ENCODE measurements at regions not wholly inside any gene's neighbourhood (a gene's known extent, or its start where the extent isn't known, plus 50 kb on each side); places are given as distances from the start of the nearest gene placed in this dataset.

GRCh38 chr9:119768266-119768665 lies 399.0 kb upstream of the BRINP1 start (continued):
- no peak for TF ChIP-seq ZNF449 (tag by site-specific recombination; IDR thresholded peaks at IDR 0.05)
- no peak for TF ChIP-seq ZNF426 (tag by site-specific recombination; IDR thresholded peaks at IDR 0.05)
- no peak for TF ChIP-seq ZNF138 (tag by site-specific recombination; IDR thresholded peaks at IDR 0.05; ENCODE audit: borderline replicate concordance)
- no peak for TF ChIP-seq GLIS1 (tag by site-specific recombination; IDR thresholded peaks at IDR 0.05)
- TF ChIP-seq GLI2 (tag by site-specific recombination; IDR thresholded peaks at IDR 0.05; ENCODE audit: borderline replicate concordance, low read depth): no peak
- TF ChIP-seq OVOL3 (tag by site-specific recombination; IDR thresholded peaks at IDR 0.05): no peak
- TF ChIP-seq MEIS1 (CRISPR knock-in tag; IDR thresholded peaks at IDR 0.05; ENCODE audit: borderline replicate concordance): no peak
- no peak for TF ChIP-seq ZBTB20 (tag by site-specific recombination; IDR thresholded peaks at IDR 0.05)
- no peak for TF ChIP-seq ZNF514 (tag by site-specific recombination; IDR thresholded peaks at IDR 0.05)

GRCh38 chr9:119765632-119766175 lies 396.5 kb upstream of the BRINP1 start:
- H3K36me3 ChIP-seq (ENCODE audit: control insufficient read depth in 2 of 2, insufficient read depth in 1 of 2, low read length in 2 of 2): no peaks in the 10 kb centered on the region
- no peak for TF ChIP-seq ZNF488 (tag by site-specific recombination; IDR thresholded peaks at IDR 0.05)
- TF ChIP-seq ZNF529 (tag by site-specific recombination; IDR thresholded peaks at IDR 0.05; ENCODE audit: insufficient replicate concordance): no peak
- no peak for TF ChIP-seq ZNF239 (tag by site-specific recombination; IDR thresholded peaks at IDR 0.05)
- TF ChIP-seq RBAK (tag by site-specific recombination; IDR thresholded peaks at IDR 0.05): no peak
- H3K4me3 ChIP-seq (ENCODE audit: low read depth, low read length): no peak overlapping the region
- ChIA-PET CTCF (no interaction called here), POLR2A (no interaction called here)
- H3K27ac ChIP-seq (ENCODE audit: extremely low read depth, low read depth, low read length): no peak overlapping the region
- no peaks in the 10 kb centered on the region for H3K4me1 ChIP-seq (ENCODE audit: control insufficient read depth, insufficient read depth, low read length)
- H3K9me3 ChIP-seq (ENCODE audit: control insufficient read depth, insufficient read depth, low read depth, low read length): no peaks in the 10 kb centered on the region

GRCh38 chr9:119763260-119763659 lies 394.0 kb upstream of the BRINP1 start:
- TF ChIP-seq ZNF645 (tag by site-specific recombination; IDR thresholded peaks at IDR 0.05): no peak
- TF ChIP-seq IKZF3 (tag by site-specific recombination; IDR thresholded peaks at IDR 0.05): no peak
- Histone ChIP-seq H3K4me1 (ENCODE audit: control insufficient read depth, insufficient read depth, low read length) (no peaks in the 10 kb centered on the region), H3K36me3 (ENCODE audit: control insufficient read depth in 2 of 2, insufficient read depth in 1 of 2, low read length in 2 of 2) (no peaks in the 10 kb centered on the region), H3K27ac (ENCODE audit: extremely low read depth, low read depth, low read length) (no peak overlapping the region), H3K4me3 (ENCODE audit: low read depth, low read length) (no peak overlapping the region), H3K9me3 (ENCODE audit: control insufficient read depth, insufficient read depth, low read depth, low read length) (no peaks in the 10 kb centered on the region)
- CTCF ChIA-PET: interaction anchor here (0.6 to 0.9 kb wide), 2 partner anchors 9 to 176 kb away, joined by 3 to 4 read pairs; no protein-coding TSS in a partner anchor
- POLR2A ChIA-PET: no interaction called here

GRCh38 chr9:119761812-119762211 lies 392.6 kb upstream of the BRINP1 start:
- Histone ChIP-seq H3K36me3 (ENCODE audit: control insufficient read depth in 2 of 2, insufficient read depth in 1 of 2, low read length in 2 of 2) (no peaks in the 10 kb centered on the region), H3K9me3 (ENCODE audit: control insufficient read depth, insufficient read depth, low read depth, low read length) (no peaks in the 10 kb centered on the region), H3K4me3 (ENCODE audit: low read depth, low read length) (no peak overlapping the region), H3K4me1 (ENCODE audit: control insufficient read depth, insufficient read depth, low read length) (no peaks in the 10 kb centered on the region), H3K27ac (ENCODE audit: extremely low read depth, low read depth, low read length) (no peak overlapping the region)
- ChIA-PET CTCF (no interaction called here), POLR2A (no interaction called here)
- no peak for TF ChIP-seq TRIM28 (IDR thresholded peaks at IDR 0.05; ENCODE audit: borderline replicate concordance, low read length)
- TF ChIP-seq SP3 (tag by site-specific recombination; IDR thresholded peaks at IDR 0.05): no peak
- TF ChIP-seq ZNF157 (tag by site-specific recombination; IDR thresholded peaks at IDR 0.05): no peak
- no peak for TF ChIP-seq ZNF184 (tag by site-specific recombination; IDR thresholded peaks at IDR 0.05)
- TF ChIP-seq ZNF560 (tag by site-specific recombination; IDR thresholded peaks at IDR 0.05; ENCODE audit: borderline replicate concordance): no peak
- TF ChIP-seq ZBTB11 (tag by site-specific recombination; conservative IDR thresholded peaks at IDR 0.05; ENCODE audit: low read depth): no peak
- no peak for TF ChIP-seq PRDM6 (tag by site-specific recombination; IDR thresholded peaks at IDR 0.05)
- TF ChIP-seq OVOL3 (tag by site-specific recombination; IDR thresholded peaks at IDR 0.05): no peak
- TF ChIP-seq HOXC10 (CRISPR knock-in tag; IDR thresholded peaks at IDR 0.05): no peak

All from HEK293 (cell line).